AG04450 (cell line): ENCODE measurements at regions not wholly inside any gene's neighbourhood (a gene's known extent, or its start where the extent isn't known, plus 50 kb on each side); places are given as distances from the start of the nearest gene placed in this dataset.

ENCODE experiments used
- CTCF ChIA-PET: fragments of 300-600, 350-600 bp; formaldehyde crosslinking; extraction: SDS; loops from one replicate; lab custom pipeline; 2022; ENCODE audit warnings: antibody characterized with exemption, inconsistent platforms; lab: Charles Lee
- POLR2A ChIA-PET: fragments of 350-600 bp; formaldehyde crosslinking; extraction: SDS; loops from one replicate; lab custom pipeline; 2021; ENCODE audit warnings: antibody characterized with exemption, inconsistent platforms; lab: Yijun Ruan, JAX
- DNase-seq: peaks from one replicate; pipeline ENCODE4 v3.0.0-alpha.2; 2011; ENCODE audit warnings: low read depth, low spot score
- H3K27ac ChIP-seq: one replicate; pipeline ENCODE4 v1.5.1; 2012; ENCODE audit warnings: low read depth, low read length, control low read depth
- H3K27me3 ChIP-seq: one replicate; pipeline ENCODE4 v1.6.0; 2012; ENCODE audit warnings: low read length; ENCODE audit not compliant: control insufficient read depth, insufficient read depth
- H3K4me3 ChIP-seq: 2 replicates; pipeline ENCODE4 v1.5.1; 2011; ENCODE audit warnings: mild to moderate bottlenecking, low read depth, low read length, control low read depth
- H3K9me3 ChIP-seq: 2 replicates; pipeline ENCODE4 v1.5.1; 2012; ENCODE audit warnings: low read length; ENCODE audit not compliant: control insufficient read depth, insufficient read depth
- CTCF ChIP-seq: IDR thresholded peaks from 2 replicates; pipeline ENCODE4 v1.5.1; 2011; ENCODE audit warnings: low read depth, low read length, control low read depth, inconsistent platforms

- no peak overlapping the region for H3K27ac ChIP-seq
- ChIA-PET CTCF (interaction anchor here (0.6 to 3.9 kb wide), 21 partner anchors 8 to 1609 kb away, joined by 3 to 46 read pairs (median 6); partner anchors contain the start of genes BOD1 and NSG2), POLR2A (no interaction called here)
- TF ChIP-seq CTCF: no peak
- no peak for DNase-seq
- H3K9me3 ChIP-seq: no peaks in the 10 kb centered on the region; the same call in 1 of the 2 replicates
- peaks cover 5% of the 10 kb centered on the region for H3K27me3 ChIP-seq
- no peak overlapping the region for H3K4me3 ChIP-seq
These were observed 270.8 kb downstream of the NSG2 start for GRCh38 chr5:174316326-174316725.

GRCh38 chr5:174317256-174317894 is 271.9 kb downstream of the NSG2 start:
- Histone ChIP-seq H3K27me3 (peaks cover 12% of the 10 kb centered on the region), H3K9me3 (no peaks in the 10 kb centered on the region; the same call in 1 of the 2 replicates), H3K4me3 (no peak overlapping the region), H3K27ac (no peak overlapping the region)
- ChIA-PET POLR2A (no interaction called here), CTCF (interaction anchor here (0.5 to 3.9 kb wide), 59 partner anchors 9 to 1610 kb away, joined by 3 to 46 read pairs (median 4); partner anchors contain the start of genes BOD1 and NSG2)
- TF ChIP-seq CTCF: peak; percentile 95
- no peak for DNase-seq

- H3K27ac ChIP-seq: no peak overlapping the region
- H3K9me3 ChIP-seq: no peaks in the 10 kb centered on the region
- H3K27me3 ChIP-seq: peaks cover 13% of the 10 kb centered on the region
- no peak for TF ChIP-seq CTCF
- no peak overlapping the region for H3K4me3 ChIP-seq
- DNase-seq: no peak
- POLR2A ChIA-PET: no interaction called here
- CTCF ChIA-PET: interaction anchor here (1.5 to 3.9 kb wide), 6 partner anchors 8 to 1153 kb away, joined by 4 to 46 read pairs (median 16); partner anchors contain the start of genes BOD1 and NSG2
These were observed 273.1 kb downstream of the NSG2 start for GRCh38 chr5:174318578-174318977.

- no peak for DNase-seq
- no peak for TF ChIP-seq CTCF
- Histone ChIP-seq H3K27ac (no peak overlapping the region), H3K4me3 (no peak overlapping the region), H3K9me3 (no peaks in the 10 kb centered on the region), H3K27me3 (peaks cover 13% of the 10 kb centered on the region)
- ChIA-PET POLR2A (no interaction called here), CTCF (interaction anchor here (0.6 to 1.5 kb wide), 4 partner anchors 9 to 416 kb away, joined by 3 to 4 read pairs (median 4); no protein-coding TSS in a partner anchor)
These were observed 274.0 kb downstream of the NSG2 start for GRCh38 chr5:174319551-174319950.

GRCh38 chr5:174320051-174320450 is 274.5 kb downstream of the NSG2 start:
- no peak for DNase-seq
- no peak for TF ChIP-seq CTCF
- POLR2A ChIA-PET: no interaction called here
- Histone ChIP-seq H3K27ac (no peak overlapping the region), H3K27me3 (peaks cover 13% of the 10 kb centered on the region), H3K9me3 (no peaks in the 10 kb centered on the region), H3K4me3 (no peak overlapping the region)
- CTCF ChIA-PET: interaction anchor here (0.6 to 6.5 kb wide), 2 partner anchors 8 to 9 kb away, joined by 3 to 52 read pairs; no protein-coding TSS in a partner anchor
